ENCODE measurements at regions not wholly inside any gene's neighbourhood (a gene's known extent, or its start where the extent isn't known, plus 50 kb on each side); places are given as distances from the start of the nearest gene placed in this dataset.

- TF ChIP-seq ZFX (IDR thresholded peaks at IDR 0.05; ENCODE audit: borderline replicate concordance), result no peak
- TF ChIP-seq CTCF (IDR thresholded peaks at IDR 0.05), result no peak
- no peak overlapping the region for H3K27ac ChIP-seq
These were observed 1024.3 kb downstream of the TBC1D22A start for GRCh38 chr22:47786650-47787290.

GRCh38 chr22:47784991-47785390 is 1022.5 kb downstream of the TBC1D22A start:
- no peak for TF ChIP-seq ZFX (IDR thresholded peaks at IDR 0.05; ENCODE audit: borderline replicate concordance)
- TF ChIP-seq CTCF (IDR thresholded peaks at IDR 0.05), result no peak
- H3K27ac ChIP-seq, result no peak overlapping the region

- no peak overlapping the region for H3K27ac ChIP-seq
- TF ChIP-seq CTCF (IDR thresholded peaks at IDR 0.05) (no peak), ZFX (IDR thresholded peaks at IDR 0.05; ENCODE audit: borderline replicate concordance) (no peak)
These were observed 1022.0 kb downstream of the TBC1D22A start for GRCh38 chr22:47784367-47784983.

GRCh38 chr22:47783433-47784366 is 1021.2 kb downstream of the TBC1D22A start:
- TF ChIP-seq CTCF (IDR thresholded peaks at IDR 0.05), result no peak
- no peak for TF ChIP-seq ZFX (IDR thresholded peaks at IDR 0.05; ENCODE audit: borderline replicate concordance)
- H3K27ac ChIP-seq, result no peak overlapping the region

GRCh38 chr22:47782328-47783075 is 1020.1 kb downstream of the TBC1D22A start:
- no peak for TF ChIP-seq CTCF (IDR thresholded peaks at IDR 0.05)
- no peak for TF ChIP-seq ZFX (IDR thresholded peaks at IDR 0.05; ENCODE audit: borderline replicate concordance)
- no peak overlapping the region for H3K27ac ChIP-seq

- H3K27ac ChIP-seq, result no peak overlapping the region
- TF ChIP-seq CTCF (IDR thresholded peaks at IDR 0.05) (no peak), ZFX (IDR thresholded peaks at IDR 0.05; ENCODE audit: borderline replicate concordance) (no peak)
These were observed 1019.1 kb downstream of the TBC1D22A start for GRCh38 chr22:47781427-47782111.
